Hypothalamus (tissue), 51 donors: ENCODE measurements at regions not wholly inside any gene's neighbourhood (a gene's known extent, or its start where the extent isn't known, plus 50 kb on each side); places are given as distances from the start of the nearest gene placed in this dataset.
A peak's percentile ranks its signal among the peaks of the same experiment; 100 is the strongest.

Source experiments
- DNase-seq, 51 donors: peaks; one replicate each; lab custom pipeline; 2025; lab: John Stamatoyannopoulos, UW

DNA sequence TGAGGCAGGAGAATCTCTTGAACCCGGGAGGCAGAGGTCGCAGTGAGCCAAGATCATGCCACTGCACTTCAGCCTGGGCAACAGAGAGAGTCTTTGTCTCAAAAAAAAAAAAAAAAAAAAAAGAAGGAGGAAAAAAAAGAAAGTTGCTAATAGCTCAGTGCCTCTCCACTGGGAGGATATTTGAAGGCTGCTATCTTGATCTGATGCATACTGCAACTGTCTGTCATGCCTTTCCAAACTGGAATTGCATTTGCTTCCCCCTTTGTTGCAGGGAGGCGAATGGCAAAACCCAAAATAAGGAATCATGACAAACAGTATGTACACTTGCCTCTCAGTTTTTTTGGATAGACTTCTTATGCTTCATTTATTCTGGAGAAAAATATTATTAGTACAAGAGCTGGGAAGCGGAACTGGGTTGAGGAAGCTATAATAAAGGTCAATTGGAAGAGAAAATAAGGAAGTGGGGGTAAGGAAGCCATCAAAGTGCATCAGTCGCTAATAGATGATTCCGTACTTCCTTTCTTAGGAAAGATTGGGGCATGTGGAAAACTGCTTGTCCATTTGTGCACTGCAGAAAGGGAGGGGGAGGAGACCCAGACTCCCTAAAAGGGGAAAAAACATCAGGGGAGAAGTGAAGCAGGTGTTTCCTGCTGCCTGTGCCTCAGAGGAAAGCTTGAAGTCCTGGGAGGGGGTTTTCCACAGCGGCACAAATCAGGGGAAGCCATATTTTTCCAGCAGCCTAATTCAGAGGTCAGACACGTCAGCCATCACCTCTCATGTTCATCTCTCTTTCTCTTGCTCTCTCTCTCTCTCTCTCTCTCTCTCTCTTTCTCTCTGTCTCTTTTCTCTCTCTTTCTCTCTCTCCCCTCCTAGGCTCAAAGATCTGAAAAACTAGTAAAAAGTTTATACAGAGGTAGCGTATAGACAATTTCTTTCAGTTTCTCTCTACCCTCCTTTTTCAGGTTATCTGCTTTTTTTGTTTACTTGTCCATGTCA lies 301.4 kb upstream of the TNP1 start:
- DNase-seq = no peak

DNA sequence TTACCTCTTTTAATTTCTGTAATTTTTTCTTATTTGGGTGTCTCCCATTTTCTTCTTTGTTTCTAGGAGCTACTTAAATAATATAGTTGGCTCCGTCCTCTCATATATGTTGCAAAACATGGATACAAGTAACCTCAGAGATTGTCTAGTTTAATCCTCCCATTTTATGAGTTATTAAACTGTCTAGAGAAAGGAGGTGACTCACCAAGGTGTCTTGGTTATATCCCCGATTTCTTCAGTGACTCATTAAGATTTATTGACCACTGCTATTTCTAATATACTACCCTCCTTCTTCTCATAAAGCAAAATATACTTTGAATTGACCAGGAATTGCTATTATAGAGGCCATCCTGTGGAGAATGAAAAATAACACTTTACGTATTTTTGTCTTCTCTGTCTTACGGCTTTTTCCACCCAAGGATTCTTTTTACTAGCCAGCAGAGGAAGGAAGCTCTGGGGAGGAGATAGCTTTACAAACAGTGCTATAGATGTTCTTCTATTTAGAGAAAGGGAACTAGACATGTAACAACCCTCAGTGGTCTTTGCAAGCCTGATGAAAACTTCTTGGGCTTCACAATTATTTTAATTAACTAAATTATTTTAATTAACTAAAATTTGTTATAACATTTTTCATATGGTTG lies 300.4 kb upstream of the TNP1 start:
- DNase-seq = no peak

GRCh38 chr2:217158928-217159327 lies 299.1 kb upstream of the TNP1 start:
- DNase-seq = no peak

DNA sequence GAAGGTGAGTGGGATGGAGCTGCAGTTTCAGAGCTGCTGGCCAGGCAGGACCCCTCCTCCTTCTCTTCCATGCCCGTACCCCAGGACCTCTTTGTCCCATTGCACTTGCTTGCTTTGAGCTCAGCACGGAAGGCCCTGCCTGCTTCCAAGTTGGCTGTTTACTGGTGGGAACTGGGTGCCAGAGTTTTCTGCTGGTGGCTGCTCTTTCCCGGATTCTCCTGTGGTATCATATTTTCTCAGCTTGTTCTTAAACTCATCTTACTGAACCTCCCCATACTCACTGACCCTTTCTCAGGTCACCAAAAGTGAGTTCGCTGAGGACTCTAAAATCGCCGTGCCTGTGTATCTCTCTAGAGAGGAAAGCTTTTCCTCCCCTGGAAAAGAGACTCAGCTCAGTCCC lies 297.7 kb upstream of the TNP1 start:
- no peak for DNase-seq

DNA sequence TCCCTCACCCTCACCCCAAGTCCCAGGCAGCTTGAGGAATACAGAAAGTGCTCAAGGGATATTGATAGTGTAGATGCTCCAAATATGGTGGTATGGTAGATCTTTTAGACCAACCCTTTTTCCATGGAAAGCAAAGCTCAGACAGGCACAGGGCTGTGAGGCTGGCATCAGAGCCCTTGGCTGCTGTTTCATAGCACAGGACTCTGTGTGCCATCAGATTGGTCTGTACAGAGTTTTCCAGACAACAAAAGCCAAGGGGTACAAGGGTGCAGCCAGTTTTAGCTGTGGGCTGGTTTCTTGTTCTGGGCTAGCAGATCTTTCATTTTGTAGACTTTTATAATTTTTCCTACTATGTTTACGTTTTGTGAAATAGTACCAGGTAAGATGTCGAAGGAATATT lies 296.9 kb upstream of the TNP1 start:
- DNase-seq = no peak

DNA sequence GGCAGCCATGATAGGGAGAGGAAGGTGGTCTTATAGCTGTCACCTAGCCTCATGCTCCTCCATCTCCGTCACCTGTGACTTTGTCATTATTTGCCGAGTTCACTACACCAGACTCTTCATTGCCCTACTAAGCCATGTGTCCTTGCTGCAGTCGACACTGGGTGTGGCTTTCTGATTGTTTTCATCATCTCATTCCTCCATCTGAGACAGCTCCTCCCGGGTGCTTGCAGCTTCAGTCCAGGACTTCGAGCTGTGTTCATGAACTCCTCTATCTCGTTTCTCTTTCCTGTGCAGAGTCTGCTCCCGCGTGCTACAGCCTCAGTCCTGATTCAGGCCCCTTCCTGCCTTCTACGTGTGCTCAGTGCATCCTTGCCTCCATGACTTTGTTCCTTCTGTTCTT lies 295.1 kb upstream of the TNP1 start:
- no peak for DNase-seq

DNA sequence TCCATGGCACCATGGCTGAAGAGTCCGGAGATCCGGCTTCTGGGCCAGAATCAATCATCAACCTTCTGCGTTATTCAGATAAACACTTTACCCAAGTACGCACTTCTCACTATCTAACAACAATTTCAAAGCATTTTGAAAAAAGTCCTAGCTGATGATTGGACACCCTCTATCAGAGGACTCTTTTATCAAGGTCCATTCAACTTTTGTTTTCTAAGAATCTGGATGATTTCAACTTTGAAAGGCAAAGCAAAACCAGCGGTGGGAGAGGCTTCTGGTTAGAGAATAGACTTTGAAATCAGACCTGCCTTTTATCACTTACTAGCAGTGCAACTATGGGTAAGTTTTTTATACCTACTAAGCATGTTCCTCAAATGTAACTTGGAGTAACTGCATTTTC lies 293.6 kb upstream of the TNP1 start:
- no peak for DNase-seq

DNA sequence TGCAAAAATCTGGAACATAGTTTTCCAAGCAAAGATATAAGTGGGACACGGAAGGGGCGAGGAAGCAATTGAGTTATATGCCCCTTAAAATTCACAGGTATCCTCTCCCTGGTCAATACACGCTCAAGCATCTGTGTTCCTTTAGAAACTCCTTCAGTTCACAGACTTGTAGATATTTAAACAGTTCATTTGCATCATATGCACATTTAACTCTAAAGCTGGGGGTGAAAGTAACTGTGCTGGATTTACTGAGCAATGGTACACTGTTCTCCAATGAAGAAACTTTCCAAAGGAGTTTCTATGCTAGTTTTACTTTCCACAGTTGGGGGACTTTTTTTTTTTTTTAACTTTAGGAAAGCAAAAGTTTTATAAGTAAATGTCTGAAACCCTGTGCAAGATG lies 293.0 kb upstream of the TNP1 start:
- DNase-seq = no peak

DNA sequence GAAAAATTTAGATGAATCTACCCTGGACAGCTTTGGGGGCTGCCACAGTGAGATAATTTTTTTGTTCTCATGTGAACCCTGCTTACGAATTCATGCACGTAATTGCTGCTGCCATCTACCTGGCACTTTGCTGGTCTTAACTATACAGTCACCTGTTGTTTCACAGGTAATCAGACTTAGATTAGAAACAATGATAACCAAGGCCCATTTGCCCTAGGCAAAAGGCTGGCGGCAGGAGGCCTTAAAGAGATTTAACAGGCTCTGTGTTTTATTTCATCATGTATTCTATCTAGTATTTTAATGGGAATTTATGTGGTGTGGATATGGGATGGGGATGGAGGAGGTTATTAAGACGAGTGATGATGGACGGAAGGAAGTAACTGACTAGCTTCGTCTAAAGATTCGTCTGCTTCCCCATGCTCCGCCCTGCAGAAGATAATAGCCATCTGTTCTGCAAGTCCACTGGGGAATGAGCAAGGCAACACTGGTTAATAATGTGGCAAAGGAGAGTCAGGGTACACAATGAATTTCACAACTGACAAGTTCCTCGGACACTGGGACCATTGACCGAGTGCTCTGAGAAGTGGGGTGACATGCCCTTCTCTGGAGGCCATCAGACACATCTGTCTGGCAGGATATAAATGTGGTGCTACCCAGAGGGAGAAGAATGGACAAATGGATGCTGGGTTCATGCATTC lies 291.8 kb upstream of the TNP1 start:
- DNase-seq = peak in 4 of 51 donors; percentile 4 to 20 (median 6)

DNA sequence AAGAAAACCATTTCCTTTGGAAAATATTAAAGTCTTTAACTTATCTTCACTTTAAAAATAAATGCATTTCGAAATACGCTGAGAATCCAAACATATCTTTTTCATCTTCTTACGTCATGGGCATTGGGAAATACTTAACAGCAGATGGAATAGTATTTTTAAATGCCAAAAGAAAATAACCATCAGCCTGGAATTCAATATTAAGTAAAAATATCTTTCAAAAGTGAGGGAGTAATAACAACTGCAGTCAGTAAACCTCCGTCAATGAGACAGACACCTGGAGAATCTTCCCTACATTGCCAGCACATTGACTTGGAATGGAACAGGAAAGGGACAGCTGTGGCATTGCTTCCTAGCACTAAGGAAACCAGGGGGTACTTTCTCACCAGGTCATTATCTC lies 290.4 kb upstream of the TNP1 start:
- DNase-seq = no peak

DNA sequence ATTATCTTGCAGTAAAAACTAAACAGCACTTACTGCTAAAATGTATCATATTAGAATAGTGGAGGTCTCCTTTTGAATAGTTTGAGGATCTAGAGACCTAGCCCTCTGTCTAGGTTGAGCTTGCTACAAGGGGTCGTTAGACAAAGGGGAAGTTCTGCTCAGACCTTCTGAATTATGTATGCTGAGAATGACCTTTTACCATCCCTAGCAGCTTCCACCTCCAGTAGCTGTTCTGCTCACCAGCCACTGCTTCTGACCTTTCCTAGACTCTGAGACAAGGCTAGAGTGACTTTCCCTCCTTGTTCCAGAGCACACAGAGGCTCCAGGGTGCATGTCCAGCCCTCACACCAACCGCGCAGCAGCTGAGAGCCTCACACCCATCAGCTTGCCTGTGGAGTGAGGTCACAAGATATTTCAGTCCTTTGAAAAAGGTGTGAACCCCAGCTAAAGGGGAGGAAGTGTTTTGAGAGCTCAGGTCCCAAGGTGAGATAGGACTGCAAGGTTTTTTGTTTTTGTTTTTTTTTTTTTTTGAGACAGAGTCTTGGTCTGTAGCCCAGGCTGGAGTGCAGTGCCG lies 289.3 kb upstream of the TNP1 start:
- no peak for DNase-seq

DNA sequence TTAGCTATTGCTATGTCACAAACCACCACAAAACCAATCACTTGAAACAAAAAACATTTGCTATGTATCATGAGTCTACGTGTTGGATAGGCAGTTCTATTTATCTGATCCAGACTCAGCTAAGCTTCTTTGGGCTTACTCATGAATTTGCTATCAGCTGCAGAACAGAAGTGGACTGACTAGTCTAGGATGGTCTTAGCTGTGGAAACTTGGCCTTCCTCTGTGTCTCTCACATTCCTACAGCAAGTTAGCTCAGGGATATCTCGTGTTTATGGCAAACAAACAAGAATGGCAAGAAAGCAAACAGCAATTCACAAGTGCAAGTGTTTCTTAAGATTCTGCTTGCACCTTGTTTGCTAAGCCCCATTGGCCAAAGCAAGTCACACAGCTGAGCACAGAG lies 288.0 kb upstream of the TNP1 start:
- no peak for DNase-seq

- no peak for DNase-seq
These were observed 287.1 kb upstream of the TNP1 start for GRCh38 chr2:217146956-217147355.

DNA sequence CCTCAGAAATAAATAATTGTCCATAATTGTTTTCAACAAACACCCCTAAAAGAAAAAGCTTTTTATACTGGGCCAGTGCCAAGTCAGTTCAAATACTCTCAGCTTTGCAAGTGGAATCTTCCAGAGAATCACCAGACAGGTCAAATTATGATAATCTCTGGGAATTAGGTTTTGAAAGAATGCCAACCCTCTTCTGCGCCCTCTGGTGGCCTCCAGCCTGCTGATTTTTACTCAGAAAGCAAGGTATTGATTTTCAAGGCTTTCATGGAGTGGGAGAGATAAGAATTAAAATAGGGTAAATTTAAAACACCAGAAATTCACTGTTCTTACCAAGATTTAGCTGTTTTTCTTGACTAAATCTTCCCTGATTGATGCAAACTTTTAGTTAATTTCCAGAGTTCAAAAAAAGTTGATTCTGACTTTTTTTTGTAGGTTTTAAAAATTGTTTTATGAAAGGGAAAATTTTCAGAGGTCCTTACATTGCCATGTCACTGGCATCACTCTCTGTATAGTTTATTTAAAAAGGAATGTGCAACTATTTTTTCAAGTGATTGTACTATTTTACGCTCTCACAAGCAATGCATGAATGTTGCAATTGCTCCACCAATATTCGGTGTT lies 282.9 kb upstream of the TNP1 start:
- DNase-seq = no peak

DNA sequence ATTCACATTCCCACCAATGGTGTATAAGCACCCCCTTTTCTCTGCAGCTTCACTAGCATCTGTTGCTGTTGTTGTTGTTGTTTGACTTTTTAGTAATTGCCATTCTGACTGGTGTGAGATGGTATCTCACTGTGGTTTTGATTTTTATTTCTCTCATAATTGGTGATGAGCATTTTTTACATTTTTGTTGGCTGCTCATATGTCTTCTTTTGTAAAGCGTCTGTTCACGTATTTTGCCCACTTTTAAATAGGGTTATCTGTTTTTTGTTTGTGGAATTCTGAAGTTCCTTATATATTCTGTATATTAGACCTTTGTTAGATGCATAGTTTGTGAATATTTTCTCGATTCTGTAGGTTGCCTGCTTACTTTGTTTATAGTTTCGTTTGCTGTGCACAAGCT lies 278.4 kb upstream of the TNP1 start:
- no peak for DNase-seq

GRCh38 chr2:217127744-217128143 lies 267.9 kb upstream of the TNP1 start:
- DNase-seq = no peak

DNA sequence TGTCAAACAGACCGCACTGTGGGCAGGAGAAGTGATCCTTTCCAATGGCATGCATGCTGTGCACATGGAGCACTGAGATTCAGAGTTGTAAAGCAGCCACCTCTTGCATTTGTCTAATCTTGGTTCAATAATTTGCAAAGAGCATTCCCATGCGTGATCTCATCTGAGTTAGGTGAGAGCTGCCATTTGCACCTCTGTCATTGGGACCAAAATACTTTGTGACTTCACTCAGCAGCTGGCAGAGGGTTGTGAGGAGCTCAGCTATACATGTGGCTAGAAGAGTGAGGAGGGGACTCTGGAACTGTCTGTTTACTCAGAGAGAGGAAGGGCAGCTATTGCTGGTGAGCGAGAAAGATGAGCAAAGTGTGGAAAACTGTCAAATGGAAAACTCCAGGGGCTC lies 265.1 kb upstream of the TNP1 start:
- DNase-seq = no peak

DNA sequence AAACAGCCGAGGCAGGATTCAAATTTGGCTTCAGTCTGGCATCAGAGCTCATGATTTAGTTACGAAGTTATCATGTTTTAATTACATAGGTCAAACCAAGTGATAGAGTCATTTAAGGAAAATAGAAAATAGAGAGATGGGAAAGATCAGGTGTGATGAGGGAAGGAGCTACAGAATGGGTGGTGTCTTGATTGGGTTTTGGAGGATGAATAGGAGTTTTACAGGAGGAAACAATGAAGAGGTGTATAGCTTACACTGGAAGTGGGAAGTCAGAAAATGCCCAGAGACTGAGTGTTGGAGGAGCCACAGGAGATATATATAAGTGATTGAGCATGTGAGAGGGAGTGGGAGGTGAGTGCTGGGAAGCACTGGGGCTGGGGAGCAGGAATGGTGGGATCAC lies 264.2 kb upstream of the TNP1 start:
- no peak for DNase-seq

- no peak for DNase-seq
These were observed 261.7 kb upstream of the TNP1 start for GRCh38 chr2:217121565-217121964.

DNA sequence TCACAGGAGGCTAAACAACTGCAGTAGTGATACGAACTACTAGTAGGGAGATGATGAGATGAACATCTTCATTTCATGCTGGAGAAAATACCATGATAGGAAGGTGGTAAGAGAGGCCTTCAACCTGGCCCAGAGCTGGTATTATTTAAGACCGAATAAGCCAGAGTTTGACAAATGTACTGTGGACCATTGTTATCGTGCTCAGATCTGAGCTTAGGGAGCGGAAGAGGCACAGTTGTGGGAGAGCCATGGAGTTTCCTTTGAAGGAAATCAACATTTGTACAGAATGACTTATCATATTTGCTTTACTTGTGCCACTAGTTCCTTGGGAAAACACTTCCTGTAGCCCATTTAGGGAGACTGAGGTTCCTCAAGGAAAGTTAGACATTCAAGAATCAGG lies 260.6 kb upstream of the TNP1 start:
- no peak for DNase-seq
